ENCODE measurements at regions not wholly inside any gene's neighbourhood (a gene's known extent, or its start where the extent isn't known, plus 50 kb on each side); places are given as distances from the start of the nearest gene placed in this dataset.

DNA sequence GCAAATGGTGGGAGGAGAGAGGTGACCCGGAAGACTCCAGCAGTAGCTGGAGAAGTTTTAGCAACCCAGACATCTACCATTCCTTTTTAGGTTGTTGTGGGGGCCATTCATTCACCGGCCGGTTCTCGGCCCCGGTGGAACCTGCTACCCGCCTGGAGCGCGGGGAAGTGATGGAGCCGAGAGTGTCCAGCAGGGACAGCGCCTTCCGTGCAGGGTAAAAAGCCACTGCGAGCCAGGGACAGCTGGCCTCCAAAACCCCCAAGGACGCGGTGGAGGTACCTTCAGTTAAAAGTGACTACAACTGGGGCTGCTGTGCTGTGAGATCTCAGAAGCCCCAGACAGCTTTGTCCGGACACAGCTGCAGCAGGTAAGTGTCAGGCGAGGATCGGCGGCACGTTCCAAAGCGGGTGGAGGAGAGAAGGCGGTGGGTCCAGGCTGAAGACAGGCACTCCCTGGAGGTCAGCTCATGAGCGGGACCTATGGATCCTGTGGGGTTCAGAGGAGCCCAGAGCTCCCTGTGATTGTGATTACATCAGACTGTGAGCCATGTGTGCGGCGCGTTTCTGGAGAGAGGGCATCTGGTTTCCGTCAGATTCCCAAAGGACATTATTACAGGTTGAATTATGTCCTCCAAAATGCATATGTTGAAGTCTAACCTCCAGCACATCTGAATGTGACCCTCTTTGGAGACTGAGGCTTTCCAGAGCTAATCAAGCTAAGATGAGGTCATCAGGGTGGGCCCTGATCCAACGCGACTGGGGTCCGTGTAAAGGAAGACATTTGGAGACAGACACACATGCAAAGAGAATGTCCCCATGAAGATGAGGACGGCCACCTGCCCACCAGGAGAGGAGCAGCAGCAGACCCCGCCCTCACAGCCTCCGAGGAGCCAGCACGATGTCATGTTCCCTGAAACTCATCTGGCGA lies 276.3 kb downstream of the EIPR1 start:
- TF ChIP-seq EP300 (IDR thresholded peaks at IDR 0.05) = no peak
- TF ChIP-seq POLR2A (IDR thresholded peaks at IDR 0.05) = no peak
- no peak for TF ChIP-seq CTCF (IDR thresholded peaks at IDR 0.05)
